ENCODE measurements at regions not wholly inside any gene's neighbourhood (a gene's known extent, or its start where the extent isn't known, plus 50 kb on each side); places are given as distances from the start of the nearest gene placed in this dataset.

GRCh38 chr3:176697284-176697889 is 499.9 kb downstream of the TBL1XR1 start:
- DNase-seq: peak; percentile 4

GRCh38 chr3:176696816-176697215 is 500.5 kb downstream of the TBL1XR1 start:
- no peak for DNase-seq

GRCh38 chr3:176692966-176693785 is 504.1 kb downstream of the TBL1XR1 start:
- no peak for DNase-seq

- no peak for DNase-seq
Measured at GRCh38 chr3:176692199-176692965, 504.9 kb downstream of the TBL1XR1 start.

- DNase-seq: no peak
Measured at GRCh38 chr3:176690083-176690869, 507.0 kb downstream of the TBL1XR1 start.

- no peak for DNase-seq
Measured at GRCh38 chr3:176687754-176688153, 509.5 kb downstream of the TBL1XR1 start.

GRCh38 chr3:176683382-176683781 is 513.9 kb downstream of the TBL1XR1 start:
- DNase-seq: no peak

- DNase-seq: peak; percentile 81
Measured at GRCh38 chr3:176663837-176664831, 533.1 kb downstream of the TBL1XR1 start.

GRCh38 chr3:176663387-176663786 is 533.9 kb downstream of the TBL1XR1 start:
- DNase-seq: no peak

- DNase-seq: peak; percentile 95
Measured at GRCh38 chr3:176661432-176661964, 535.8 kb downstream of the TBL1XR1 start.

GRCh38 chr3:176655404-176656094 is 541.7 kb downstream of the TBL1XR1 start:
- no peak for DNase-seq

GRCh38 chr3:176651622-176652021 is 545.7 kb downstream of the TBL1XR1 start:
- no peak for DNase-seq

- no peak for DNase-seq
Measured at GRCh38 chr3:176650478-176650877, 546.8 kb downstream of the TBL1XR1 start.

GRCh38 chr3:176647987-176648386 is 549.3 kb downstream of the TBL1XR1 start:
- DNase-seq: no peak

- no peak for DNase-seq
Measured at GRCh38 chr3:176633511-176633910, 563.8 kb downstream of the TBL1XR1 start.

GRCh38 chr3:176632925-176633324 is 564.4 kb downstream of the TBL1XR1 start:
- DNase-seq: no peak

- DNase-seq: no peak
Measured at GRCh38 chr3:176631165-176631564, 566.1 kb downstream of the TBL1XR1 start.

- no peak for DNase-seq
Measured at GRCh38 chr3:176628101-176628639, 569.1 kb downstream of the TBL1XR1 start.

- DNase-seq: no peak
Measured at GRCh38 chr3:176623468-176624150, 573.7 kb downstream of the TBL1XR1 start.

- DNase-seq: no peak
Measured at GRCh38 chr3:176619833-176620232, 577.4 kb downstream of the TBL1XR1 start.
